ENCODE measurements at regions not wholly inside any gene's neighbourhood (a gene's known extent, or its start where the extent isn't known, plus 50 kb on each side); places are given as distances from the start of the nearest gene placed in this dataset.

- no peak overlapping the region for H3K9ac ChIP-seq (ENCODE audit: insufficient read depth, low read length, poor library complexity, severe bottlenecking)
- intact Hi-C loops (cut with micrococcal nuclease) = no loop called here
- H3K27ac ChIP-seq (ENCODE audit: low read depth in 1 of 2, low read length in 2 of 2) = no peak overlapping the region
- Mint-ChIP-seq H3K27ac (no peak overlapping the region), H3K27me3 (ENCODE audit: low read depth in 3 of 3) (no peaks in the 10 kb centered on the region), H3K4me3 (no peak overlapping the region), H3K36me3 (no peaks in the 10 kb centered on the region), H3K4me1 (no peaks in the 10 kb centered on the region), H3K9me3 (peaks cover 20 to 49% (median 29%) of the 10 kb centered on the region in 7 donors)
- peaks cover 29 to 31% of the 10 kb centered on the region in 2 donors for H3K9me3 ChIP-seq (replicated peaks in 1 of 2; ENCODE audit: control insufficient read depth in 1 of 2, insufficient read depth in 1 of 2, low read length in 2 of 2)
- no peak for TF ChIP-seq CTCF (IDR thresholded peaks at IDR 0.05)
- no peaks in the 10 kb centered on the region for H4K20me1 ChIP-seq (ENCODE audit: insufficient read depth, low read length)
- no peaks in the 10 kb centered on the region for H3K79me2 ChIP-seq (ENCODE audit: insufficient read depth, low read length)
- no peak overlapping the region for H2AFZ ChIP-seq (ENCODE audit: insufficient read depth, low read depth, low read length, poor library complexity, severe bottlenecking)
- no peak for DNase-seq
- 100% methylated on average over 2 of the region's 2 CpGs for WGBS (ENCODE audit: insufficient coverage)
- no peaks in the 10 kb centered on the region for H3K27me3 ChIP-seq (ENCODE audit: control insufficient read depth in 2 of 2, insufficient read depth in 2 of 2, low read length in 2 of 2)
- no peaks in the 10 kb centered on the region for H3K4me1 ChIP-seq (ENCODE audit: control insufficient read depth in 1 of 2, insufficient read depth in 2 of 2, low read length in 2 of 2)
- H3K36me3 ChIP-seq (replicated peaks in 1 of 2; ENCODE audit: control insufficient read depth in 1 of 2, insufficient read depth in 2 of 2, low read length in 2 of 2) = no peaks in the 10 kb centered on the region
- H3K4me3 ChIP-seq (replicated peaks in 1 of 3; ENCODE audit: low read depth in 2 of 3, low read length in 3 of 3) = no peak overlapping the region
- H3K4me2 ChIP-seq (replicated peaks; ENCODE audit: extremely low read depth, low read length, poor library complexity, severe bottlenecking) = no peak overlapping the region
These were observed 216.8 kb upstream of the CNTNAP5 start for GRCh38 chr2:123808243-123808642.

- H3K79me2 ChIP-seq (ENCODE audit: insufficient read depth, low read length) = no peaks in the 10 kb centered on the region
- WGBS (ENCODE audit: insufficient coverage) = no CpG with 5 or more reads among the region's 1 CpG
- no peak overlapping the region for H3K27ac ChIP-seq (ENCODE audit: low read depth in 1 of 2, low read length in 2 of 2)
- H3K4me2 ChIP-seq (replicated peaks; ENCODE audit: extremely low read depth, low read length, poor library complexity, severe bottlenecking) = no peak overlapping the region
- no peaks in the 10 kb centered on the region for H3K36me3 Mint-ChIP-seq
- peaks cover 14 to 16% of the 10 kb centered on the region in 2 donors for H3K9me3 ChIP-seq (replicated peaks in 1 of 2; ENCODE audit: control insufficient read depth in 1 of 2, insufficient read depth in 1 of 2, low read length in 2 of 2)
- H3K4me1 ChIP-seq (ENCODE audit: control insufficient read depth in 1 of 2, insufficient read depth in 2 of 2, low read length in 2 of 2) = no peaks in the 10 kb centered on the region
- no peak for DNase-seq
- H3K4me3 Mint-ChIP-seq = no peak overlapping the region
- no peak overlapping the region for H2AFZ ChIP-seq (ENCODE audit: insufficient read depth, low read depth, low read length, poor library complexity, severe bottlenecking)
- no peak overlapping the region for H3K4me3 ChIP-seq (replicated peaks in 1 of 3; ENCODE audit: low read depth in 2 of 3, low read length in 3 of 3)
- H3K9me3 Mint-ChIP-seq = peaks cover 11 to 32% (median 13%) of the 10 kb centered on the region in 7 donors
- no peak overlapping the region for H3K9ac ChIP-seq (ENCODE audit: insufficient read depth, low read length, poor library complexity, severe bottlenecking)
- H4K20me1 ChIP-seq (ENCODE audit: insufficient read depth, low read length) = no peaks in the 10 kb centered on the region
- H3K27me3 ChIP-seq (ENCODE audit: control insufficient read depth in 2 of 2, insufficient read depth in 2 of 2, low read length in 2 of 2) = no peaks in the 10 kb centered on the region
- H3K27me3 Mint-ChIP-seq (ENCODE audit: low read depth in 3 of 3) = no peaks in the 10 kb centered on the region
- intact Hi-C loops (cut with micrococcal nuclease) = no loop called here
- no peak overlapping the region for H3K27ac Mint-ChIP-seq
- no peak for TF ChIP-seq CTCF (IDR thresholded peaks at IDR 0.05)
- H3K4me1 Mint-ChIP-seq = no peaks in the 10 kb centered on the region
- no peaks in the 10 kb centered on the region for H3K36me3 ChIP-seq (replicated peaks in 1 of 2; ENCODE audit: control insufficient read depth in 1 of 2, insufficient read depth in 2 of 2, low read length in 2 of 2)
These were observed 213.2 kb upstream of the CNTNAP5 start for GRCh38 chr2:123811846-123812245.

All from CD14-positive monocyte (primary cell).